ENCODE measurements at regions not wholly inside any gene's neighbourhood (a gene's known extent, or its start where the extent isn't known, plus 50 kb on each side); places are given as distances from the start of the nearest gene placed in this dataset.
A peak's percentile ranks its signal among the peaks of the same experiment; 100 is the strongest.

DNA sequence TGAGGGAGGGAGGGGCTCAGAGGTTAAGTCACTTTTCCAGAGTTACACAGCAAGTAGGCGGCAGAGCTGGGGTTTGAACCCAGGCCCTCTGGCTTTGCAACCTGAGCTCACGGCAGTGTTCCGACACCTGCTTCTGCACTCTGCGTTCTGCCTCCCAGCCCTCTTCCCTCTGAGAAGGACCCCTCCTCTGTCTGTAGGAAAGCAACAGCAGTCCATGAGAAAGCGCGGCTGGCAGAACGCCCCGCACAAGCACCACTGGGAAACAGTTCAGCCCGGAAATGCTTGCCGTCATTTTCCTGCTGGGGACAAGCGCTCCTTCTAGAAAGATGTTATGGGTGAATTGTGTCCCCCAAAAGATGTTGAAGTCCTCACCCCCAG is 241.1 kb downstream of the NPHP4 start:
- no peak for DNase-seq (ENCODE audit: low read depth in 1 of 2, low spot score in 1 of 2)

- DNase-seq (ENCODE audit: low read depth in 1 of 2, low spot score in 1 of 2) = no peak
Measured at GRCh38 chr1:5750186-5751162, 241.8 kb downstream of the NPHP4 start.

DNA sequence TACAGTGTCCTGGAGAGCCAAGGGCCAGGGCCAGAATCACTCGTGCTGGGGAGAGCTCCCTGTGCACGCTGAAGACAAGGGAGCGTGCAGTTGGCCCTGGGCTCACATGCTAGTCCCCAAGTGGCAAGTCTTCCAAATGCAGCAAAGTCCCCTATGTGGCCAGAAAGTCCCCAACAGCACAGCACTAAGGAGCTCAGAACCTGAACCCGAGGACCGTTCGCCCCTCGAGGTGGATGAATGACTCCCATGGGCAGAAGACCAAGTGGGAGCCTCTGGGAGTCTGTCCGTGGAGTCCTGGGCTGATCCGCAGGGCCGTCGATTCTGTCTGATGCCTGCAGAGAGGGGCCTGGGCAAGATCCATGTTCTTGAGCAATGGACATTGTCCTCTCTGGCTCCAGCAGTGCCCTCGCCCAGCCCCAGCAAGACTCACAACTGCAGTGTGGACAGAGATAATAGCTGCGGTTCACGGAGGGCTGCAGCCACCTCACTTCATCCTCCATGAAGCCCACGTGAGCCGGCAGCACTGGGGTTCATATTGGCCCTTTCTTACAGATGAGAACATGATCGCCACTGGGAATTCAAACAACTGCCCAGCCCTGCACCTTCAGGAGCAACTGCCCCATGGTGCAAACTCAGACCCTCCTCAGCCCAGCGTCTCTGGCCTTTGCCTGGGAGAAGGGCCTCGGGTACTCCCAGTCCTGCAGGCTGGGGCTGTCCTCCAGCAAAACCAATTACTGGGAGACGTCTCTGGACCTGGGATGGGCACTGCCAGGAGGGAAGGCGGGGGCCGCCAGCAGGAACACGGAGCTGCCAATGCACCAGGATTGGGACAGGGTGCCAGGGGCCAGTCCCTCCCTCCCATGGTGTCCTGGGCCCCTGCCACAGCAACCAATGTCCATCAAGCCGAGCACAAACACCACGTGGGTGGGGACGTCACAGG is 243.7 kb downstream of the NPHP4 start:
- no peak for DNase-seq (ENCODE audit: low read depth in 1 of 2, low spot score in 1 of 2)

DNA sequence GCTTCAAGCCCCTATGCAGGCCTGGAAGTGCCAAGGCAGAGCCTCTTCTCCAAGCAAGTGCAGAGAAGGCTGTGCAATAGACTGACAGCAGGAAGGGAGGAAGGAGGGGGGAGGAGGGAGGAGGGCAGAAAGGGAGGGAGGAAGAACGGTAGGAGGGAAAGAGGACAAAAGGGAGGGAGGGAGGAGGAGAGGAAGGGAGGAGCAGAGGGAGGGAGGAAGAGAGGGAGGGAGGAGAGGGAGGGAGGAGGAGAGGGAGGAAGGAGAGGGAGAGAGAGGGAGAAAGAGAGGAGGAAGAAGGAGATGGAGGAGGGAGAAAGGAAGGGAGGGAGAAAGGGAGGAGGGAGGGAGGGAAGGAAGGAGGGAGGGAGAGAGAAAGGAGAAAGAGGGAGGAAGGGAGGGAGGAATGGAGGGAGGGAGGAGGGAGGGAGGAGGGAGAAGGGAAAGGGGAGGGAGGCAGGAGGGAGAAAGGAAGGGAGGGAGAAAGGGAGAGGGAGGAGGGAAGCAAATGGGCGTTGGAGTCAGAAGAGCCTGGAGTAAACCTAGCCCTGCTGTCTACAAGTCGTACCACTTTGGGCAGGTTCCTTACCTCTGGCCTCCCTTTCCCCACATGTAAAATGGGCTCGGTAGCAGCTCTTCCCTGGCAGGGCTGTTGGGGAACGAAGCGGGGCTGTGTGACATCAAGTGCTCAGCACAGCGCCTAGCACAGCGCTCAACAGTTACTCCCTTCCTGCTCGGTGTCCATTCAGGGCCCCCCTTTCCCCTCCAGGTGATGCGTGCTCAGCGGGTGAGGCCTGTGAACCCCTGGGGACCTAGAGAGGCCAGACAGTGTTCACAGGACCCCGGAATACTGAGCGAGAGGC is 244.6 kb downstream of the NPHP4 start:
- no peak for DNase-seq (ENCODE audit: low read depth in 1 of 2, low spot score in 1 of 2)

DNA sequence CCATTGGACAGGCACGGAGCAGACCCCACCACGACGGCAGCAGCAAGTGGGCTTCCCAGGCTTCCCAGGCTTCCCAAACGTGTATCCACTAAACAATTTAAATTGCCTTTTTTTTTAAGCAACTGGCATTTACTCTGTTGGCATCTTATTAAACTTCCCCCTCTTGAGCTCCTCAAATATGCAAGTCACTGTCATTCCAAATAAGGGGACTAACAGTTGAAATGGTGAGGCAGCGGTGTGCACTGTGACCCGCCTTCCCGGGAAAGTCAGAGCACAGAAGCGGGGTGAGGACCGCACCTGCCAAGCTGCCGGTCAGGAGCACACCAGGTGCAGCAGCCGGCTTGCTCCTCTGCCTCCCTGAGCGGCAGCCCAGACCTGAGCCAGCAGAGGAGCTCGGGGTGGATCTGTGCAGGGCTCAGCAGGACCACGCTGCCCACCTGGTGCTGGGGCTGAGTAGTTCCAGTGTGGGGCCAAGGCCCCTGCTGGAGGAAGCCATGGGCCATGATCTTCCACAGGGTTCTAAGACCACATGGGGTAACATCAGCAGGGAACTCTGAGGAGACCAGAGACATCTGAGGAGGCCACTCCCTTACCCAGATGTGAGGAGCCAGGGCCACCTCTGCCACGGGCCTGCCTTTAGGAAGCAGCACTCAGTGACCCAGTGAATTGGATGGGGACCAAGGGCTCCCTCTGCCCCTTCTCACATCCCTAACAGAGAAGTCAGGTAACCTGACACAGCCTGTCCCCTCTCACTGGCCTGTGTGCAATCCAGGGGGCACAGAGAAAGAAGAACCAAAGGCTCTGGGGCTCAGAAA is 245.4 kb downstream of the NPHP4 start:
- no peak for DNase-seq (ENCODE audit: low read depth in 1 of 2, low spot score in 1 of 2)

DNA sequence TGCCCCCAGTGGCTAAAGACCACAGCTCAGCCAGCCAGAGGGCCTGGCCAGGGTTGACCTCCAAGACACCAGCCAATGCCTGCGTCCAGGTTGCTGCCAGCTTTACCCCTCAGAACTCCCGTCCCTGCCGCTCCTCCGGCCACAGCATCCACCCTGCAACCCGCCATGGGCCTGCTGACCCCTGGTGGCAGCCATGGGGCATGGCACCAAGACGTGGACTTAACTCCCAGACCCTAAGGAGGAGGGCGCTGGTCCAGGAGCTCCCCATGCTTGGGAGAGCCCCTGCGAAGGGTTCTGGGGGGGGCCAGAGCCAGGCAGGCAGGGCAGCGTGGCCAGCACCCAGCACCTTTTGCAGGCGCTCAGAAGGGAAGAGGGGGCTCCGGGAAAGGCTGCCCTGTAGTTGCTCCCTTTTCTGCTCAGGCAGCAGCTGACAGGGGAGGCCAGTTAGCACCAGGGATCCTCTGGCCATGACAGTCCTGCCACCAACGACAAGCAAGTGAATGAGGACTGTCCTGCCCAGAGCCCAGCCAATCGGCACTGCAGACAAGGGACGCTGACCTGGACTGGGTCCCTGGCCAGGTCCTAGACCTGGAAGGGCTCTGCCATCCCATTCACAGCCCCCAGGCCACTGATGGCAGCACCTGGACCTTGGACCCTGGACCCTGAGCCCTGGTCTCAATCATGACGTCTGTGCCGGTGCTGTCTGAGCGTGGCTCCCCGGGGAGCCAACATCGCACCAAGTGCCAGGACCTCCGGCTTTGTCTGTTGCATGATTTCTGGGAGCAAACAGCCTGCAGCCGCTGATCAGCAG is 246.2 kb downstream of the NPHP4 start:
- DNase-seq (ENCODE audit: low read depth in 1 of 2, low spot score in 1 of 2) = peak in 1 of 2 donors; percentile 46

GRCh38 chr1:5744911-5745799 is 247.1 kb downstream of the NPHP4 start:
- no peak for DNase-seq (ENCODE audit: low read depth in 1 of 2, low spot score in 1 of 2)

GRCh38 chr1:5744341-5744740 is 247.9 kb downstream of the NPHP4 start:
- no peak for DNase-seq (ENCODE audit: low read depth in 1 of 2, low spot score in 1 of 2)

- DNase-seq (ENCODE audit: low read depth in 1 of 2, low spot score in 1 of 2) = no peak
Measured at GRCh38 chr1:5743435-5744095, 248.7 kb downstream of the NPHP4 start.

- no peak for DNase-seq (ENCODE audit: low read depth in 1 of 2, low spot score in 1 of 2)
Measured at GRCh38 chr1:5742801-5743200, 249.4 kb downstream of the NPHP4 start.

DNA sequence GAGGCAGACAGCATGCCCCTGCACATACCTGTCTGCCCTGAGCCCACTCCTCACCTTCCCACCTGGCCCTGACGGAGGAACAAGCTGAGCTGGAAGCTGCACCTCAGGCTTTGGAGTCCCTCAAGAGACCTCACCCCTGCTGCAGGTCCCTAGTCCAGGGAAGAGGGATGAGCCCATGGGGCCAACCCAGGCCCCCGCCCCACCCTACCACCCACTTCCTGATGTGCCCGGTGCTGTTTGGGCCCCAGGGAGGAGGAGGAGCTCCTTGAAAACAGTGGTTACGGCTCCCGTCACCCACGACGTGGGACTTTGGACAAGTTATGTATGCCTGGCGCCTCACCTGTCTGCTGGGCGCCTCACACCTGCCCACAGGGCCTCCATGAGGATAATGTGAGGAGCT is 250.2 kb downstream of the NPHP4 start:
- no peak for DNase-seq (ENCODE audit: low read depth in 1 of 2, low spot score in 1 of 2)

DNA sequence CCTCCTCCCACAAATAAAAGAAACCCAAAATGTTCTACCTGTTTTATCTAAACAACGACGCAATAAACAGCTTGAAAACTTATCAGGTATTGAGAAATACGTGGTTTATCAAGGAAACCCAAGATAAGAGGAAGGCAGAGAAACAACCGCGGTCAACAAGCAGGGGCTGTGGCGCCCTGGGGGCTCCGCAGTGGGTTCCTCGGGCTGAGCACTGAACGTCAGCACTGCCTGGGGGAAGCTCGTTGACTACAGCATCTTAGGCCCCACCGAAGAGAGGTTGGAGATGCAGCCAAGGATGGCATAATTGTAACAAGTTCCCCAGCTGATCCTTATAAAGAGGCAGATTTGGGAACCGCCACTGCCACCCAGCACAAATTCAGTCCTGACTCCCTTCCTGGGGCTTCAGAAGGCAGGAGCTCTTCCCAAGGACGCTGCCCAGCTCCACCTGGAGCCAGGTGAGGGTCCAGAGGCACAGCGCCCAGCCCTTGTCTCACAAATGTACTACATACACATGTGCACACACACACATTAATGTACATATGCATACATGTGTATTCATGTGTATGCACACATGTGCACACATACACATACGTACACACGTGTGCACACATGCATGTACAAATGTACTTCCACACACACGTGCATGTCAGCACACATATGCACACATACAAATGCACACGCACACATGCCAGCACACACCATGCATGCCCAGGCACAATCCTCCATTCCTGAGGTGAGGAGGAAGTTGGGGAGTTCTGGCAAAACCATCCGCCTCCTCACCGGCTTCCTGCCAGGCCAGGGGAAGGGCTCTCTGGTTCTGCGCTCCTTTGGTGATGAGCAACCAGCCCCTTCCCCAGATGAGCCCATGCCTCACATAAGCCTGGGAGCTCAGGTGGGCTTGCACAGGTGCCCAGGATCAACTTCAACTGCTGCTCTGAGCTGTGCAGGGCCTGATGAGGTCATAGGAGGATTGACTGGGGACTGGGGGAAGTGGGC is 251.1 kb downstream of the NPHP4 start:
- no peak for DNase-seq (ENCODE audit: low read depth in 1 of 2, low spot score in 1 of 2)

DNA sequence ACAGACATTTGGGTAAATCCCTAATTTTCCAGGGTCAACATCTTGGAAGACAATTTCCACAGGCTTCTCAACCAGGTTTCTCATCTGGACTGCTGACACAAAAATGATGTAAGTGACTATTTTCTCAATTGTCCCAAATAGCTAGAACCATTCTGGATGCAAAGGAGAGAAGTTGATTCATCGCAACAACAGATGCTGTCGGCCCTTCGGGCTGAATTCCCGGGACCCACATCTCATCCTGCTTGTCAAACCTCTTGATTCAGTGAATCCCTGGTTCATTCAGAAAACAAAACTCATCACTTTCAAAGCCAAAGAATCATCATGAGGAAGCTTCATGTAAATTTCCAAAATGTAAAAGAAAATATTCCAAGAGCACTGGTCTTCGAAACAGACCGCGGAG is 251.8 kb downstream of the NPHP4 start:
- no peak for DNase-seq (ENCODE audit: low read depth in 1 of 2, low spot score in 1 of 2)

GRCh38 chr1:5739561-5740078 is 252.6 kb downstream of the NPHP4 start:
- DNase-seq (ENCODE audit: low read depth in 1 of 2, low spot score in 1 of 2) = no peak

DNA sequence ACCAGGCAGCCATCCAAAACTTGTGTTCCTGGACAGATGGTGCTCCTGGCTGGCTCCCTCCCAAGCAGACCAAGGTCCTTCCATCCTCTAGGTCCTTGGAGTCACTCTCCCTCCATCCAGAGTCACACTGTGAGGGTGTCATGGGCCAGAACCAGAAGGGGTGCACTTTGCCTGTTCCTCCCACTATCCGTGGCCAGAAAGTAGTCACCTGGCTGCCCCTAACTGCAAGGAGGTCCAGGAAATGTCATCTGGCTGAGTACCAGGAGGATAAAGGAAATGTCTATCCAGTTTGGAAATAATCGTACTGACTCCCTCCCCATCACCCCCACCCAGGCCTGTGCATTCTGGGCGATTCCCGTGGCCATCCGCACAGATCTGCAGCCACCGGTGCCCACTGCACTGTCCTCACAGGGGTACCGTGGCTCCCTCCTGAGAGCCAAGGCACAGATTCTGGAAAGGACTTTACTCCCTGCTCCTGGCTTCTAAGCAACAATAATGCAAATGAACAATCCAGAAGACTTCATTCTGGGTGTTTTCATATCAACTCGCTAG is 253.2 kb downstream of the NPHP4 start:
- DNase-seq (ENCODE audit: low read depth in 1 of 2, low spot score in 1 of 2) = no peak

DNA sequence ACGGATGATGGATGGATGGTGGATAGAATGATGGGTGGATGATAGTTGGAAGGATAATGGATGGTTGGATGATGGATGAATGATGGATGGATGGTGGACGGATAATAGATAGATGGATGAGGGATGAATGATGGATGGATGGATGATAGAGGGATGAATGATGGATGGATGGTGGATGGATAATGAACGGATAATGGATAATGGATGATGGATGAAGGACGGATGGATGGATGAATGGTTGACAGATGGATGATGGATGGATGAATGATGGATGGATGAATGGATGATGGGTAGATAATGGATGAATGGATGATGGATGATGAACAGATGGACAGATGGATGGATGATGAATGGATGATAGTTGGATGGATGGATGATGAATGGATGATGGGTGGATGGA is 255.1 kb downstream of the NPHP4 start:
- no peak for DNase-seq (ENCODE audit: low read depth in 1 of 2, low spot score in 1 of 2)
